Omental fat pad (tissue), 3 donors: ENCODE measurements at regions not wholly inside any gene's neighbourhood (a gene's known extent, or its start where the extent isn't known, plus 50 kb on each side); places are given as distances from the start of the nearest gene placed in this dataset.

Experiments used
- ATAC-seq: fragments of 150-250 bp; one replicate; pipeline ENCODE4 v1.9.1; 2016; ENCODE audit warnings: mild to moderate bottlenecking, moderate library complexity; ENCODE audit not compliant: low FRiP score
- DNase-seq: peaks from one replicate; pipeline ENCODE4 v3.0.0-alpha.2; 2019; ENCODE audit warnings: low spot score
- TF ChIP-seq, protein P1 (sequence below), 3 donors: fragments of 450-650 bp; IDR thresholded peaks; one replicate each; pipeline ENCODE4 v1.5.1; 2016 to 2017; ENCODE audit warnings: antibody characterized with exemption in 3 of 3, mild to moderate bottlenecking in 3 of 3, moderate library complexity in 2 of 3

DNA sequence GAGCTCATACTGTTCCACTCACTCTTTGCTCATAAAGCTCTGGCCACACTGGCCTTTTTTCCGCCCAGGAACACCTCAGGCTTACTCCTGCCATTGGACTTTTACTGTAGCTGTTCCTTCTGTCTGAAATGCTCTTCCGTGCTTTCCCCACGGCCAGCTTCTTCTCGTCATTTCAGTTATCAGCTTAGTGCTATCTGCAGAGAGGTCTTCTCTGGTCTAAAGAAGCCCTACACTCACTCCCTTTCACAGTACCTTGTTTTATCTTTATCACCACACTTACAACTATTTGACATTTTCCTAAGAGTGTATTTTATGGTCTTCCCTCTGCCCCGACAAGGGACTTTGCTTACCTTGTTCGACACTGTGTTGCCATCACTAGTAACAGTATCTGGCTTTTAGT lies 388.1 kb upstream of the SPRED2 start:
- no peak for DNase-seq
- no peak for ATAC-seq
- TF ChIP-seq, protein P1, sequence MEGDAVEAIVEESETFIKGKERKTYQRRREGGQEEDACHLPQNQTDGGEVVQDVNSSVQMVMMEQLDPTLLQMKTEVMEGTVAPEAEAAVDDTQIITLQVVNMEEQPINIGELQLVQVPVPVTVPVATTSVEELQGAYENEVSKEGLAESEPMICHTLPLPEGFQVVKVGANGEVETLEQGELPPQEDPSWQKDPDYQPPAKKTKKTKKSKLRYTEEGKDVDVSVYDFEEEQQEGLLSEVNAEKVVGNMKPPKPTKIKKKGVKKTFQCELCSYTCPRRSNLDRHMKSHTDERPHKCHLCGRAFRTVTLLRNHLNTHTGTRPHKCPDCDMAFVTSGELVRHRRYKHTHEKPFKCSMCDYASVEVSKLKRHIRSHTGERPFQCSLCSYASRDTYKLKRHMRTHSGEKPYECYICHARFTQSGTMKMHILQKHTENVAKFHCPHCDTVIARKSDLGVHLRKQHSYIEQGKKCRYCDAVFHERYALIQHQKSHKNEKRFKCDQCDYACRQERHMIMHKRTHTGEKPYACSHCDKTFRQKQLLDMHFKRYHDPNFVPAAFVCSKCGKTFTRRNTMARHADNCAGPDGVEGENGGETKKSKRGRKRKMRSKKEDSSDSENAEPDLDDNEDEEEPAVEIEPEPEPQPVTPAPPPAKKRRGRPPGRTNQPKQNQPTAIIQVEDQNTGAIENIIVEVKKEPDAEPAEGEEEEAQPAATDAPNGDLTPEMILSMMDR (IDR thresholded peaks at IDR 0.05), result no peak

DNA sequence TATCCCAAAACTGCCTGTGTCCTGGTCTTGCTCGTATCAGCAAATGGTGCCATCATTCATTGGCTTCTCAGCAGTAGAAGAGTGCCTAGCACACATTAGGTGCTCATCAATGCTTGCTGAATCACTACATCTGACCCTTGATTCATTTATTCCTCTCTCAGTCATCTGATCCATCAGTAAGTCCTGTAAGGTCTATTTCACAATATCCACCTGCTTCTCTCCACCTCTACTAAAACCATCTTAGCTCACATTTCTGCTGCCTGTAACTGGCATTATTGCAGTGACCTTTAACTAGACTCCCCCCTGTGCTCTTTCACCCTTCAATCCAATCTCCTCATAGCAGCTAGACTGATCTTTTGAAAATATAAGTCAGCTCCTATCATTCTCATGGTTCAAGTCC lies 387.6 kb upstream of the SPRED2 start:
- ATAC-seq, result no peak
- TF ChIP-seq, protein P1 (IDR thresholded peaks at IDR 0.05), result no peak
- no peak for DNase-seq

DNA sequence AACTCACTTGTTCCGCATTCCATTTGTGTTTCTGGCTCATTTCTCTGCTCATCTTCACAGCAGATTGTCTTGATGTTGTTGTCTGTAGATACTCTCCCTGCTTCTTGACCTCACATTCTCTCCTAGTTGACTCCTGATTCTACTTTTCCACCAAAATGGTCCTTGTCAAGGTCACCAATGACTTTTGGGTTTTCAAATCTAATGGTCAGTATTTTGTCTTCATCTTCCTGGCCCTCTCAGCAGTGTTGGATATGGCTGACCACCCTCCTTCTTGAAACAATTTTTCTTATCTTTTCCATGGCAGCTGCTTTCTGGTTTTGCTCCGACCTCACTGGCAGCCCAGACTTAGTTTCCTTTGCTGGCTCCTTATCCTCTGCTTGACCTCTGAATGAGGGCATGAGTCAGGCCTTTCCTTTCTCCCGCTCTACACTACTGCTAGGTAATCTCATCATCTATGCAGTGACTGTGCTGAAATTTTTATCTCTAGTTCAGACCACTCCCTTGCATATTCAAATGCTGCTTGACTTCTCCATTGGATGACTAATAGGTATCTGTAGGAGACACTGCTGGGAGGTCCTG lies 386.6 kb upstream of the SPRED2 start:
- peak; percentile 44 for ATAC-seq
- no peak for DNase-seq
- TF ChIP-seq, protein P1 (IDR thresholded peaks at IDR 0.05), result no peak

DNA sequence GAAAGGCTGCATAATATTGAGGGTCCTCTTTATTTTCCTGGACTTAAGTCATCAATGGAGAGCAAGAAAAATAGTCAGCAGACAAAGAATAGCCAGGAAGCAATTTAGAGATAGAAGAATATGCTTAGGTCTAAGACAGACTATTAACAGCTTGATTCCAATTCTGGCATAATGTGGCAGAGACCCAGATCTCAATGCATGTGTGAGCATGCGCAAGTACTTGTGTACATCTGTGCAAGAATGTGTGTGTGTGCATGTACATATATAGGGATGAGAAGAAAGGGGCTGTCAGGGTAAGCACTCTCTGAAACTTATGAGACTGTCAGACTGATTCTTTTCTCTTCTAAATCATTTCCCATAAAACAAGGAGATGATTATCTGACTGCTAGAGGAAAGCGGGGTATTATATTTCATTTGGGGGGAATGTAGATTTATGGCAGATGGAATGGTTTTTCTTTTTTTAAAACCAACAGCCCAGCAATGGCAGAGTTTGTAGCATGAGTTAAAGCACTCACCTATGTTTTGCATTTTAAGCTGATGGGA lies 381.3 kb upstream of the SPRED2 start:
- no peak for DNase-seq
- TF ChIP-seq, protein P1 (IDR thresholded peaks at IDR 0.05), result no peak
- ATAC-seq, result no peak

DNA sequence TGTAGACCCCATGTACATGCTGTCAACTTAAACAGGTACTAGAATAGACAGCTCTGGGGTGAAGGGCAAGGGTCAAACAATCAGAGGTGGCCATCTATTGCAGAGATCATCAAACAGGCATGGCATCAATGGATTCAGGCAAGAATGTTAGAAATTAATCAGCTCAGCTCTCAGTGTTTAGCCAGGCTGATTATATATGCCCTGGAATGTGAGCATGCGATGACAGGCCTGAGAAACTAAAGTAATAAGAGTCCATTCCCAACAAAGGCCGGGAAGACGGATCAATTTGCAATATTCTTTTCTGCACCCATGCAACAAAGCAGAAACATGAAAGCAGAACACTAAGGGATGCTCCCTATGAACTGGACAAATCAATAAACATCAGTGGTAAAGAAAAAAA lies 380.5 kb upstream of the SPRED2 start:
- TF ChIP-seq, protein P1 (IDR thresholded peaks at IDR 0.05), result no peak
- ATAC-seq (no peak), DNase-seq (no peak)

DNA sequence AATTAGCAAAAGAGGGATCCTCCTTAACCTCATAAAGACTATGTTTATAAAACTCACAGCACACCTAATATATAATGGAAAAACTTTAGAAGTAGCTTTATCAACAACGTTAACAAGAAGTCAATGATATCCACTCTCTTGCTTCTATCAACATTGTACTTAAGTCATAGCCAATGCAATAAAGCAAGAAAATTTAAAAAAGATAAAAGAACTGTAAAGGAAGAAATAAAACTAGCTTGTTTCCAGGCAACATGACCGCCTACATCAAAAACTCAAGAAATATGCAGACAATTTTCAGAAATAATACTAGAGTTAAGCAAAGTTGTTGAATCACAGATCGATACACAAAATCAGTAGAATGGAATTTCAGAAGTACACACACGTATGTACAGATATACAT lies 375.5 kb upstream of the SPRED2 start:
- TF ChIP-seq, protein P1 (IDR thresholded peaks at IDR 0.05), result no peak
- DNase-seq, result no peak
- no peak for ATAC-seq

DNA sequence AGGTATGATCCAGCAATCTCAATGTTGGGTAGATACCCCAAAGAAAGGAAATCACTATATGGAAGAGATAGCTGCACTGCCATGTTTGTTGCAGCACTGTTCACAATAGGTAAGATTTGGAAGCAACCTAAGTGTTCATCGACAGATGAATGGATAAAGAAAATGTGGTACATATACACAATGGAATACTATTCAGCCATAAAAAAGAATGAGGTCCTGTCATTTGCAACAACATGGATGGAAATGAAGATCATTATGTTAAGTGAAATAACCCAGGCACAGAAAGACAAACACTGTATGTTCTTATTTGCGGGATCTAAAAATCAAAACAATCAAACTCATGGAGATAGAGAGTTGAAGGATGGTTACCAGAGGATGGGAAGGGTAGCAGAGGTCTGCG lies 372.4 kb upstream of the SPRED2 start:
- TF ChIP-seq, protein P1 (IDR thresholded peaks at IDR 0.05), result no peak
- ATAC-seq, result no peak
- no peak for DNase-seq
